ENCODE measurements at regions not wholly inside any gene's neighbourhood (a gene's known extent, or its start where the extent isn't known, plus 50 kb on each side); places are given as distances from the start of the nearest gene placed in this dataset.
A peak's percentile ranks its signal among the peaks of the same experiment; 100 is the strongest.
"Not testable (repeated sequence)": the region's sequence is repeated elsewhere in the genome, so short reads cannot be mapped to it uniquely, and the experiment has no call there.

DNA sequence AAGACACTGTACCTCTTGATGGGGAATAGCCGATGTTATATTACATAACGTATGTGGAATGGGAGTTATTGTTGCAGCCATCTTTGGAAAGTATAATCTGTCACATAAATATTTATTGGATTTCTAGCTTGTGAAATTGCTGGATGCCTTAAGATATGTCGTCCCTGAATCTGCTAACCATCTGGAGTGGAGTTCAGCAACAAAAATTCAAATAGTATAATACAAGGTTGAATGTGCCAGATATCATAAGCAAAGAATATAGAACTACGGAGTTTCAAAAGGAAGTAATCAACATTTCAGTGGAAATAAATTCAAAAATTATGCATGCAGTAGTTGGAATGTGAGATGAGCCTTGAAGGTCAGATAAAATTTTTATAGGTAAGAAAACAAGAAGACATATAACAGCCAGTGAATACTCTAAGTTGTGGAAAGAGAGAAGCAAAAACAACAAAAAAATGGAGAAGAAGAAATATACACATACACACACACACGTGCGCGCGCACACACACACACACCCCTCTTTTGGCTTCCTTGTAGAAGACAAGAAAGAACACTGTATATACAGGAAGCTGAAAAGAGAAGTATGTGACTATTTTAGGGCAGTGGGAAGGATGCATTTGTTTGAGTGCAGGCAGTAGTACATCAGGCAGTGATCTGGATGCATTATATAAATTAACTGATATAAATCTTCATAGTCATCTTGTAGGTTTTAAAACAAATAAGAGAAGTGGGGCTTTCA, 516.7 kb downstream of the KCNT2 start:
- FAIRE-seq (no peak), DNase-seq (ENCODE audit: insufficient read length, low spot score) (no peak)

GRCh38 chr1:196090226-196090625, 518.0 kb downstream of the KCNT2 start:
- FAIRE-seq (no peak), DNase-seq (ENCODE audit: insufficient read length, low spot score) (no peak)

- FAIRE-seq (no peak), DNase-seq (ENCODE audit: insufficient read length, low spot score) (no peak)
These were observed 519.7 kb downstream of the KCNT2 start for GRCh38 chr1:196088541-196088940.

- FAIRE-seq = no peak
- no peak for DNase-seq (ENCODE audit: insufficient read length, low spot score)
These were observed 529.5 kb downstream of the KCNT2 start for GRCh38 chr1:196078691-196079090.

- FAIRE-seq (no peak), DNase-seq (ENCODE audit: insufficient read length, low spot score) (no peak)
These were observed 532.6 kb downstream of the KCNT2 start for GRCh38 chr1:196075621-196076020.

DNA sequence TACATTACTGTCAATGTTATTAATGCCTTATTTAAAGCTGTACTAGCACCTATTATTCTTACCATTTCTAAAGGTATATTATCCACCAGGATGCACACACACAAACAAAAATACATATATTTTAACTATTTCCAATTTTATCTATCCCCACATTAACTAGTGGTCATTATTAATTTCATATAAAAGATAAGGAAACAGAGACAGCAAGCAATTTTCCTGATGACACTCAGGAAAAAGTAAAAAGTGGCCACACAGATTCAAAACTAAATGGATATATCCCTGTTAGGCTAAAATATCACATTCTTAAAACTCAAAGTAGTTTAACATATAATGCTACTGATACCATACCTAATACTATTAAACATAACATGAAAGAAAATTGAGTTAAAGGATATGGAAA, 534.1 kb downstream of the KCNT2 start:
- FAIRE-seq (no peak), DNase-seq (ENCODE audit: insufficient read length, low spot score) (no peak)

GRCh38 chr1:196071447-196071846, 536.8 kb downstream of the KCNT2 start:
- no peak for FAIRE-seq
- no peak for DNase-seq (ENCODE audit: insufficient read length, low spot score)

DNA sequence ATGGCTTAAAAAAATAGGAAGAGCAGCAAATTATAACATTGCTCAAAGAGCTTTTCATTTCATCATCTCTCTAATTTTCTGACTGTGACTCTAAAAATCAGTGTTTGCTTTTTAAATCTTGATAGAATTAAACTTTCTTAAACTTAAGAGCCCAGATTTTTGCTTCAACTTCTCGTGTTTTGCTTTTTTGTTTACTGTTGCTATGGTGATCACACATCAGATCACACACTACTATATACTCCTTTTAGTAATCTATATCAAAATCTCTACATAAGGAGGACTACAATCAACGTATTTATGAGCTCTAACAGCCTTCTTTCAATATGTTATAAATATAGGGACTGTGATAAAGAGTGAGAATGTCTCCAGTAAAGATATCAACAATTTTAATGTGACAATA, 537.3 kb downstream of the KCNT2 start:
- DNase-seq (ENCODE audit: insufficient read length, low spot score) (no peak), FAIRE-seq (no peak)

DNA sequence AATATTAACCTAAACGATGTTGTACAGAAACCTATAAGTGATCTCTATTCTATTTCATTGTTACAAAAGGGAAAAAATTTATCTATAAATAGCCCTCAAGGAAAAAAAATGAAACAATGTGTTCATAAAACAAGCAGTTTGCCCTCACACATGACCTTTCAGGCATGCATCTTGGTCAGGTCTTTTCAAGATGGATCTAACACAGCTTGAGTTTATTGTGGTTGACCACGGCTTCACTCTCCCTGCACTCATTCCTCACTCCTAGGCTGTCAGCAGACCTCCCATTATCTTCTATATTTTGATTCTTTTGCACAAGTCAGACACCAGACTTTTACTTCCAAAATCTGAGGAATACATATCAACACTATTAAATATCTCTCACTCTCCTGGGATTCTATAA, 544.3 kb downstream of the KCNT2 start:
- DNase-seq (ENCODE audit: insufficient read length, low spot score) (no peak), FAIRE-seq (no peak)

DNA sequence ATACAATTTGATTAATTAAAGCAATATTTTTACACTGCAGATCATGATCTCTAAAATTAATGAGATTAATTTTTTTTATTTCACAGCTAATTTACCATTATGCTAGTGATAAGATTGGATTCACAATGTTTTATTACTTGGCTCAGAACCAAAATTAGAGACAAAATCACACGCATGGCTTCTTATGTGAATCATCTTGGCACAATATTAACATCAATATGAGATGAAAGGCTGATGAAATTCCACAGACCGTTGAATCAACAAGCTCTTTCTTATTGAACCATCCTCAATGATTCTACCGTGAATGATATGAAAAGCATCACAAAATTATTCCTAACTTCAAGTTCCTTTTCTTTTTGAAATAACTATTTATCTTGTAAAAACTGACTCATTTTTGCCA, 544.9 kb downstream of the KCNT2 start:
- FAIRE-seq (no peak), DNase-seq (ENCODE audit: insufficient read length, low spot score) (no peak)

DNA sequence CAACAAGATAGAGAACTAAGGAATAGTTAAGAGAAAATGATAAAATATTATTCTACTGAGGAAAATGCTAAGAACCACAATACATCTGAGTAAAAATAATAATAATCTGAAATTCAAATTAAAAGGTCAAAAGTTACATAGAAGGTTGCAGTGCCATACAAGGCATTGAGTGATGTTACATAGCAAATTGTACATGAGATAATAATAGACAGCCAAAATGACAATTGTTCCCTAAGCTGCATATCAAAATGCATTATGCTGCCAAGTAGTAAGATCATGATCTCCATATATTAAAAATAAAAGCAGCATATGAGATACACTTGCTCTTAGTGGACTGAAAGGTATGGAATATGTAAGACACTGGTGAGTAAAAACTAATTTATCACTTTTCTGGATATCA, 547.7 kb downstream of the KCNT2 start:
- DNase-seq (ENCODE audit: insufficient read length, low spot score) (no peak), FAIRE-seq (no peak)

- DNase-seq (ENCODE audit: insufficient read length, low spot score) (no peak), FAIRE-seq (peak; percentile 54)
These were observed 549.0 kb downstream of the KCNT2 start for GRCh38 chr1:196059210-196059609.

- DNase-seq (ENCODE audit: insufficient read length, low spot score) (no peak), FAIRE-seq (no peak)
These were observed 551.3 kb downstream of the KCNT2 start for GRCh38 chr1:196056966-196057365.

DNA sequence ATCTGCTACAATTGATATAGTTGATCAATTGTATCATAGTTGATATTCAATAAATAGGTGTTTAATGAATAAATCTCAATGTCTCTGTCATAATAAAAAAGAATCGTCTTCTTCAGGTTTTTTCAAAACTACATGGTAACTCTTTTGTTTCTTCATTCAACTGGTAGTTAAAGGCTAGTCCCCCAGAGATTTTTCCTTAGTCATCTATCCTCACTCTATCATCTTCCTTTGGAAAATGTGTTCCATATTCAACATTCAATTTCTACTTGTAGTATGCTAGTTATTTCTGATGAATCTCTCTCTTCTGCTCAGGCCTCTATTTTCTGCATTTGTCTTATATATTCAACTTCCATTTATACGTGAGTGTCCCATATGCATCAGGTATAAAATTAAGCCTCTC, 558.8 kb downstream of the KCNT2 start:
- no peak for FAIRE-seq
- DNase-seq (ENCODE audit: insufficient read length, low spot score) = no peak

DNA sequence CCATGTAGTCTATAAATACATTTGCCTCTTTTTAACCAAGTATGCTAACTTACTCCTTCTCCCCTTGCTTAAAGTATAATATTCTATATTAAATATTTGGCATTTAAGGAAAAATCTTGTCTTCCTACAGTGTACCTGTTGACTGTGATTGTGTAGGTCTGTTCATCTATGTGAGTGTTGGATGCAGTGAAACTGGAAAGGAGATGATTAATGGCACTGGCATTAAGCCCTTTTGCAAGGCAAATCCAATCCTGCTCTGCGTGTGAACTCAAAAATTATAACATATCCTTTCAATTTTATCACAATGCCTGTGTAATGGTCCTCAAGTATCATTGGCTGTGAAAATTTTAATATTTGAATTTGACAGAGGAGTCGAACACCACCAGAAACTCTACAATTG, 565.0 kb downstream of the KCNT2 start:
- DNase-seq (ENCODE audit: insufficient read length, low spot score) (no peak), FAIRE-seq (no peak)

DNA sequence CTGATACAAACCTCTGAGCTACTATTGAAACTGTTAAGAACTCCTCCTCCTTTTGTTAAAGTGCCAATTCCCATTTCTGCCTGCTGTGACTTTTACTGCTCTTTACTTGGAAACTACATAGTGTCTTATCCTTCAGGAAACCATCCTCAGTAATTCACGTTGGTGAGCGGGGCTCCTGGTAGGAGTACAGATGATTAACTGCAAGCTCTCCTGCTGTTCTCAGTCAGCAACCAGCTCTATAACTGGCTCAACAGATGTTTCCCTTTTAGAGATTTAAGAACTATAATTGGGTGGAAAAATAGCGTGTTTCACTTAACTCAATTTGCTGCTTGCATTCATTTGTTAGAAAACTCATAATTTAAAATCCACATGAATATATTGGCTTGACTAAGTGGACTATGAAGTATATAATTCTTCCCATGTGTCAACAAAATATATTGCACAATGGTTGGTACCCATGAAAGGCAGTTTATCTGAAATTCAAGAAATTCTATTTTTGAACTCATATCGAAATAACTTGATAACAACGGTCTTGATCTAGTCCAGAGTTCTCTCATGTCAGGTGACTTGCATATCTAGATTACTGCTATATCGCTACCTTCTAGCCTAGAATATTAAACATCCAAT, 574.0 kb downstream of the KCNT2 start:
- FAIRE-seq (no peak), DNase-seq (ENCODE audit: insufficient read length, low spot score) (no peak)

DNA sequence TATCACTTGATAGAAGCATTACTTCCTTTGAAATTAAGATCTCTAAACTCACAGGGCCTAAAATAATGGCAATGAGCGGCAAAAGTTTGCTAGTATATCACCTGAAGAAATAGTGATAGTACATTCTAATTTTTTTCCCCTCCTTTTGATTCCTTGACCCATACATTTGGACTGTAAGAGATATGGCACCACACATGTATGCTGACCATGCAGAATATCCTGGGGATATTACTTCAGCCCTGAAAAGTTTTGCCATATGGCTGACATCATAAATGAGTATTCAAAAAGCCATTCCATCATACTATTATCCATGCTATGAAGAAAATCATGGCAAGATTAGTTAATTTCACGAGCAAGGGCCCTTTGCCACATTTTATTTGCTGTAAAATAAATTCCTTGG, 576.9 kb downstream of the KCNT2 start:
- DNase-seq (ENCODE audit: insufficient read length, low spot score); FAIRE-seq: not testable (repeated sequence)

- DNase-seq (ENCODE audit: insufficient read length, low spot score) (no peak), FAIRE-seq (no peak)
These were observed 577.8 kb downstream of the KCNT2 start for GRCh38 chr1:196030455-196030854.

DNA sequence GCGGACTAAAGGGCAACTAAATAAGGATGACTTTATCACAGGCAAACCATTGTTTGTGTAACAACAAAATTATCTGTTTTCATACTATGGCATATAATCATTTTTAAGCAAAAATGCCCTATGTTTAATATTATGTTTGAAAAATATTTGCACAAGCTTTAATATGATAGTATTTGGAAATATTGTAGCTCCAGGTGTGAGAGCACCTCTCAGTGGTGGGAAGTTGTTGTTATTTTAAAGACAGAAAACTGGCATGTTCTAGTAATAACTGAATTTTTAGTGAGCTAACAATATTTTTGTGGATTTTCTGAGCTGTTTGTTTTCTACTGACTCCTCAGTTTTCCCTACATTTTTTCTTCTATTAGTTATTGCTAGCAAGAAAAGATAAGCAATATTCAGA, 578.8 kb downstream of the KCNT2 start:
- FAIRE-seq = no peak
- no peak for DNase-seq (ENCODE audit: insufficient read length, low spot score)

- no peak for DNase-seq (ENCODE audit: insufficient read length, low spot score)
- no peak for FAIRE-seq
These were observed 581.1 kb downstream of the KCNT2 start for GRCh38 chr1:196027127-196027526.

DNA sequence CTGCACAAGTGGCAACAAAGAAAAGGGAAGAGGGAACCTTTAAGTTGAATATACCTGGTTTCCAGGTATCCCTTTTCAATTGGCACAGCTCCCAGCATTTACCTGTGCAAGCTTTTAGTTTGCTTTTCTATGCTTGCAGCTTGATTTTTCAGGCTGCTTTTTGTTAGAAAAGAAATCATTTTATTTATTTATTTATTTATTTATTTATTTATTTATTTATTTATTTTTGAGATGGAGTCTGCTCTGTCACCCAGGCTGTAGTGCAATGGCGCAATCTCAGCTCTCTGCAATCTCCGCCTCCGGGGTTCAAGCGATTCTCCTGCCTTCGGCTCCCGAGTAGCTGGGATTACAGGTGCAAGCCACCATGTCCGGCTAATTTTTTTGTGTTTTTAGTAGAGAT, 587.1 kb downstream of the KCNT2 start:
- DNase-seq (ENCODE audit: insufficient read length, low spot score); FAIRE-seq: not testable (repeated sequence)

- no peak for FAIRE-seq
- DNase-seq (ENCODE audit: insufficient read length, low spot score) = no peak
These were observed 598.9 kb downstream of the KCNT2 start for GRCh38 chr1:196009362-196009761.

GRCh38 chr1:196007763-196008162, 600.5 kb downstream of the KCNT2 start:
- FAIRE-seq (no peak), DNase-seq (ENCODE audit: insufficient read length, low spot score) (no peak)

Data from HTR-8/SVneo (cell line).